ENCODE measurements at regions not wholly inside any gene's neighbourhood (a gene's known extent, or its start where the extent isn't known, plus 50 kb on each side); places are given as distances from the start of the nearest gene placed in this dataset.

DNA sequence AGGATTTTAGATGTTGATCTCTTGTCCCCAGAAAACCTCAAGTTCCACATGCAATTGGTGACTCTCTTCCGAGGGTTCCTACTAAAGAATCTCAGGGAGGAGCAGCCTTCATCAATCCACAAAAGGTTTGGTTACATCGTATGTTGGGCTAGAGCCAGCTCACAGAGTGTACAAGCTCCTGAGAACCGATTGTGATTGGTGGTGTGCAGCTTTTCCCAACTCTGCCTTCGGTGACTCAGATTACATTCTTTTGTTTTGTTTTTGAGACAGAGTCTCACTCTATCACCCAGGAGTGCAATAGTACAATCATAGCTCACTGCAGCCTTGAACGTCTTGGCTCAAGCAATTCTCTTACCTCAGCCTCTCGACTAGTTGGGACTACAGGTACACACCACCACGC, 172.4 kb downstream of the PMP22 start:
- H3K27ac ChIP-seq (ENCODE audit: low read length), result no peak overlapping the region
- H3K9me3 ChIP-seq (replicated peaks; ENCODE audit: insufficient read depth, low read length), result no peaks in the 10 kb centered on the region
- no peak overlapping the region for H3K4me3 ChIP-seq (ENCODE audit: low read length)
- TF ChIP-seq, protein P1, sequence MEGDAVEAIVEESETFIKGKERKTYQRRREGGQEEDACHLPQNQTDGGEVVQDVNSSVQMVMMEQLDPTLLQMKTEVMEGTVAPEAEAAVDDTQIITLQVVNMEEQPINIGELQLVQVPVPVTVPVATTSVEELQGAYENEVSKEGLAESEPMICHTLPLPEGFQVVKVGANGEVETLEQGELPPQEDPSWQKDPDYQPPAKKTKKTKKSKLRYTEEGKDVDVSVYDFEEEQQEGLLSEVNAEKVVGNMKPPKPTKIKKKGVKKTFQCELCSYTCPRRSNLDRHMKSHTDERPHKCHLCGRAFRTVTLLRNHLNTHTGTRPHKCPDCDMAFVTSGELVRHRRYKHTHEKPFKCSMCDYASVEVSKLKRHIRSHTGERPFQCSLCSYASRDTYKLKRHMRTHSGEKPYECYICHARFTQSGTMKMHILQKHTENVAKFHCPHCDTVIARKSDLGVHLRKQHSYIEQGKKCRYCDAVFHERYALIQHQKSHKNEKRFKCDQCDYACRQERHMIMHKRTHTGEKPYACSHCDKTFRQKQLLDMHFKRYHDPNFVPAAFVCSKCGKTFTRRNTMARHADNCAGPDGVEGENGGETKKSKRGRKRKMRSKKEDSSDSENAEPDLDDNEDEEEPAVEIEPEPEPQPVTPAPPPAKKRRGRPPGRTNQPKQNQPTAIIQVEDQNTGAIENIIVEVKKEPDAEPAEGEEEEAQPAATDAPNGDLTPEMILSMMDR (IDR thresholded peaks at IDR 0.05; ENCODE audit: low read length), result no peak
- TF ChIP-seq EZH2 (optimal IDR thresholded peaks at IDR 0.05; ENCODE audit: low read depth, low read length) (no peak), EZH2phosphoT487 (IDR thresholded peaks at IDR 0.05; ENCODE audit: low read length) (no peak)
- H3K4me1 ChIP-seq (ENCODE audit: low read length), result no peaks in the 10 kb centered on the region
- no peaks in the 10 kb centered on the region for H3K9me2 ChIP-seq (replicated peaks; ENCODE audit: insufficient read depth, low read length)
- no peaks in the 10 kb centered on the region for H3K27me3 ChIP-seq (replicated peaks; ENCODE audit: insufficient read depth, low read length)
- no peaks in the 10 kb centered on the region for H3F3A ChIP-seq (ENCODE audit: insufficient read depth, low read length)
- H3K36me3 ChIP-seq (replicated peaks; ENCODE audit: insufficient read depth, low read length), result no peaks in the 10 kb centered on the region
- no peaks in the 10 kb centered on the region for H3K79me2 ChIP-seq (ENCODE audit: low read length)
- H4K20me1 ChIP-seq (ENCODE audit: insufficient read depth, low read length), result no peaks in the 10 kb centered on the region
- H2AFZ ChIP-seq (ENCODE audit: low read length), result no peak overlapping the region
- no peak for DNase-seq
- no peak overlapping the region for H3K4me2 ChIP-seq (ENCODE audit: low read depth, low read length)
- no peak overlapping the region for H3K9ac ChIP-seq (ENCODE audit: low read length)

DNA sequence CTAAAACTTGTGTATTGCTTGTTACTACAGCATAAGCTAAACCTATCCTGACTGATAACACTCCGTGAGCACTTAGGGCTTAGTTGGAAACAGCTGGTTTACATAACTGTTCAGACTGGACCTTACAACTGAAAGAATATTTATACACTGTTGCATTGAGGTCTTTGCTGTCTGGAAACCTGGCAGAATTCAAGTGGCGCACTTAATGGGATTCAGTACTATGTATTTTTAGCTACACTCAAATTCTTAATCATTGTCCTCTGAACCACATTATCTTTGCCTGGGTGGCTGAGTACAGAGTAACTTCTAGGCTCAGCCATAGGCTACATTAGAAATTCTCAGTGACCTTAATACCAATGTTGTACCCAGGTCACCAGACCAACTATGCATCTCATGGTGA, 172.9 kb downstream of the PMP22 start:
- Histone ChIP-seq H3K9me3 (replicated peaks; ENCODE audit: insufficient read depth, low read length) (no peaks in the 10 kb centered on the region), H3K79me2 (ENCODE audit: low read length) (no peaks in the 10 kb centered on the region), H3K4me2 (ENCODE audit: low read depth, low read length) (no peak overlapping the region), H3K4me3 (ENCODE audit: low read length) (no peak overlapping the region), H3K9ac (ENCODE audit: low read length) (no peak overlapping the region), H3K4me1 (ENCODE audit: low read length) (no peaks in the 10 kb centered on the region), H3F3A (ENCODE audit: insufficient read depth, low read length) (no peaks in the 10 kb centered on the region), H3K36me3 (replicated peaks; ENCODE audit: insufficient read depth, low read length) (no peaks in the 10 kb centered on the region), H3K27me3 (replicated peaks; ENCODE audit: insufficient read depth, low read length) (no peaks in the 10 kb centered on the region), H4K20me1 (ENCODE audit: insufficient read depth, low read length) (no peaks in the 10 kb centered on the region), H3K27ac (ENCODE audit: low read length) (no peak overlapping the region), H2AFZ (ENCODE audit: low read length) (no peak overlapping the region), H3K9me2 (replicated peaks; ENCODE audit: insufficient read depth, low read length) (no peaks in the 10 kb centered on the region)
- TF ChIP-seq, protein P1 (IDR thresholded peaks at IDR 0.05; ENCODE audit: low read length), result no peak
- no peak for DNase-seq

- TF ChIP-seq, protein P1 (IDR thresholded peaks at IDR 0.05; ENCODE audit: low read length), result no peak
- TF ChIP-seq EZH2 (optimal IDR thresholded peaks at IDR 0.05; ENCODE audit: low read depth, low read length), result no peak
- no peak for TF ChIP-seq EZH2phosphoT487 (IDR thresholded peaks at IDR 0.05; ENCODE audit: low read length)
- Histone ChIP-seq H3K4me3 (ENCODE audit: low read length) (no peak overlapping the region), H3K9me2 (replicated peaks; ENCODE audit: insufficient read depth, low read length) (no peaks in the 10 kb centered on the region), H3K4me1 (ENCODE audit: low read length) (no peaks in the 10 kb centered on the region), H4K20me1 (ENCODE audit: insufficient read depth, low read length) (no peaks in the 10 kb centered on the region), H3K79me2 (ENCODE audit: low read length) (no peaks in the 10 kb centered on the region), H3F3A (ENCODE audit: insufficient read depth, low read length) (no peaks in the 10 kb centered on the region), H3K9ac (ENCODE audit: low read length) (no peak overlapping the region), H3K4me2 (ENCODE audit: low read depth, low read length) (no peak overlapping the region), H3K27ac (ENCODE audit: low read length) (no peak overlapping the region), H3K9me3 (replicated peaks; ENCODE audit: insufficient read depth, low read length) (no peaks in the 10 kb centered on the region), H3K27me3 (replicated peaks; ENCODE audit: insufficient read depth, low read length) (no peaks in the 10 kb centered on the region), H3K36me3 (replicated peaks; ENCODE audit: insufficient read depth, low read length) (no peaks in the 10 kb centered on the region), H2AFZ (ENCODE audit: low read length) (no peak overlapping the region)
- no peak for DNase-seq
Observed at GRCh38 chr17:15091825-15092224, 173.3 kb downstream of the PMP22 start.
